T-helper 2 cell (primary cell): ENCODE measurements at regions not wholly inside any gene's neighbourhood (a gene's known extent, or its start where the extent isn't known, plus 50 kb on each side); places are given as distances from the start of the nearest gene placed in this dataset.

ENCODE experiments used
- DNase-seq, 5 experiments: peaks; one replicate each; pipeline versions ENCODE4 v3.0.0 to v3.0.0-alpha.2; 2012 to 2022

DNA sequence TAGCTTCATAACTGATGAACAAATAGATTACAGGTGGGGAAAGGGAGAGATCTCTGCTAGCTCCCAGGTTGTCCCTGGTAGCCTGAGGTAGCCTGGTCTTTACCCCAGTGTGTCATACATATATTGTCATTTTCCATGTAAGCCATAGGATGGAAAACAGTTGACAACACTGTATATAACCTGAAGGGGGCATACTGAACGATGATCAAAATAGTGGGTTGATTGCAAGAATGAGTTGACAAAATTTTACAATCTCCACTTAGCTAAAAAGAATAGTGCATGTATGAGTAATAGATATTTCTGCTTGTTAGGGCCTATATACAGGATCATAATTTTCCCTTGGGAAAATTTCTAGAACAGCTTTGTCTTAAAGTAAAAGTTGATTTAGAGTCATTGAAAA, 304.1 kb upstream of the HAND2 start:
- no peak for DNase-seq

DNA sequence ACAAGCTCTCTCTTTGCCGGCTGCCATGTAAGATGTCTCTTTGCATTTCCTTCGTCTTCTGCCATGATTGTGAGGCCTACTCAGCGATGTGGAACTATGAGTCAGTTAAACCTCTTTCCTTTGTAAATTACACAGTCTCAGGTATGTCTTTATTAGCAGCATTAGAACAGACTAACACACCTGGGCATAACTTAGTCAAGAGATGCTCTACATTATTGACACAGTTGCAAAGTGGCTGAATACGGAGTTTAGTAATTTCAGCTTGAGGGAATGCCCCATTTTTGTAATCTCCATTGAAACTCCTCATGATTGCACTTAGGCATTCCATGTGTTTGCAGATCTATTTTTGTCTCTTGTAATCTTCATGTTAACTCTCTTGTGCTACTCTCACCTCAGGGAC, 299.5 kb upstream of the HAND2 start:
- DNase-seq, result no peak

DNA sequence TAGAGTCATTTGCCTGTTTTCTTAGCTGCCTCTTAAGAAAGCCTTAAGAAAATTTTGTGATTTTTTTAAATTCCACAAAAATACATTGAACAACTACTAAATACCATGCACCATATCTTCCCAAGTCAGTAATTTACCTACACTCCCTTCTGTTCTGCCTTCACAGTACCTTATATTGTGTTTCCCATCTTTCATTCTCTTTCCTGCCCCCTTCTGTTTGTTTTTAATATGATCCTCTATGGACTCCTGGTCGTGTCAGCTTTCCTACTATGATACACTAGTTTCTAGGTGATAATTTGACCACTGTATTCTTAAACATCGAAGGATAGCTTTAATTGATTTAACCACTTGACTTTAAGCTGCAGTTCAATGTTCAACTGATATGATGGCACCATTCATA, 297.7 kb upstream of the HAND2 start:
- DNase-seq, result no peak

DNA sequence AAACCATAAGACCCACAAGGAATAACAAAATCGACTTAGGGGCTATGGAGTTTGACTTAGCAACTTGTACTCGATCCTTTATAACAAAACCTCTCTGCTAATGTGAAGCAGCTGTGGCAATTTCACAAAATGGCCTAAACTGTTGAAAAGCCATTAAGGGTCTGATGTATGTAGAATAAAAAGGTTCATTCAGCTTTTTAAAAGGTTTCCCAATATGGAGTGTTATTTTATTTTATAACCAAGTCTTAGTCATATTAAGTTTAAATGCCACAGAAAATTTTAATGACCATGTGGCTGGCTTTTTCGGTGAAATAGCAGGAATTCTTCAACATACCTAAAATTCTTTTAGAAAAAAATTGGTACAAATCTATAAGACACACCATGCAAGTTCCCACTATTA, 291.8 kb upstream of the HAND2 start:
- no peak for DNase-seq

DNA sequence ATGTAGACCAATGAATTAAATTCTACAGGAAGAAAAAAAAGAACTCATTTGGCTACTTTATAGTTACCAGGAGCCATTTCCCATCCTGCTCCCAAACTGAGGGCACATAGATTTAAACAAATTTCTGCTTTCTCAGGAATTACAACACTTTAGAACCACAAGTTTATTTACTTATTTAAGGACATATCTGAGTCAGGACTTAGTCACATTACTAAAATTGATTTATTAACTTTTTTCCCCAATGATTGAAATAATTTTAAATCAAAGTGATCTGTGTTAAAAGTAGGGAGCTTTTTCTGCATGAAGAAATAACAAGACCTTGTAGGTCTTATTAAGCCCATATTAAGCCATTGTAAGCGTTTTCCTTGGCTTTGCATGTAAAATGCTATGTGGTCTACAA, 291.0 kb upstream of the HAND2 start:
- DNase-seq, result no peak

DNA sequence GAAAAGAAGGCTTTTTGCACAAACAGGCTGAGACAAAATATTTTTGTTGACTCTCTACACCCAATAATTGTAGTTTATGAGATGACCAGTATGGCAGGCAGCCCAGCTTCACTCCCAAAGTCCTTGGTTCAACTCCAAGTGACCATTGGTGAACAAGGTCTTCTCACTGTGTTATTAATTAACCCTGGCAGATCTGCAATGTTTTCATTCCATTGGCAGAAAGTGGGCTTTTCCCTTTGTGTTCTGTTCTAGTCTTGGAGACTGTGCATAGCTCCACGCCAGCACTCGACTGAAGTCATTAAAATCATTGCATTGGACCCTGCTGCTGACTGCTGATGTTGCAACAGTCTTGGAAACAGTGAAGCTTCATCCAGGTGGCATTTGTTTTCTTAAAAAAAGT, 277.3 kb upstream of the HAND2 start:
- no peak for DNase-seq

DNA sequence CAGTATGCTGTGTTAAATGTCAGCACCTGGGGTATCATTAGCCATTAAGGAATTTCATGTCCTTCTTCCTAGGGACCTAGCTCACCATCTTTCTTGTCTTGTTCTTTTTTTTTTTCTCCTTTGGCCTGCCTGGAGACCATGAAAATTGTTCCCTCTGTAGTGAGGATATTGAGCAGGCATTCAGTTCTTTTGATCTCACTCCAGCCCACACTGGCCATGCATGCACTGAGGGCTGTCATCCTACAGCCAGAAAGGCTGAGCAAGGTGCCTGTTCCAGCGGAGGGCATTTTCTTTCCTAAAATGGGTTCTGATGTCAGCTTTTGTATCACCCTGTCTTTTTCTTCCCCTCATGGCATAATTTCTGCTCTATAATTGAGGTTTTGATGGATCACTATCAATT, 275.9 kb upstream of the HAND2 start:
- DNase-seq, result no peak

DNA sequence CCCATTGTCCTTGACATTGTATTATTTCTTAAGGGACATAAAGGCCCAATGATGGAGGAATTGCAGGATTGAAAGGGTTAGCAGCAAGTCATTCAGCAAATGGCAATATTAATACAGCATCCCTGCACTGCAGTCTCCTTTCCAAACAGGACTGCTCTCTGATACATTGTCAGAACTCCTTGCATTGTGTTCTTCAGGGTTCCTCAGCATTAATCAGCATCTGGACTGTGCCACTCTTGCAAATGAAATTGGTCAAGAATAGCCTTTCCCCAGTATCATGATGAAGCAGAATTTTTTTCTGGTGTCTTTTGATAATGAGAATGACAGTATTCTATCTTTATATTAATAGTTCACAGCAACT, 272.6 kb upstream of the HAND2 start:
- no peak for DNase-seq

DNA sequence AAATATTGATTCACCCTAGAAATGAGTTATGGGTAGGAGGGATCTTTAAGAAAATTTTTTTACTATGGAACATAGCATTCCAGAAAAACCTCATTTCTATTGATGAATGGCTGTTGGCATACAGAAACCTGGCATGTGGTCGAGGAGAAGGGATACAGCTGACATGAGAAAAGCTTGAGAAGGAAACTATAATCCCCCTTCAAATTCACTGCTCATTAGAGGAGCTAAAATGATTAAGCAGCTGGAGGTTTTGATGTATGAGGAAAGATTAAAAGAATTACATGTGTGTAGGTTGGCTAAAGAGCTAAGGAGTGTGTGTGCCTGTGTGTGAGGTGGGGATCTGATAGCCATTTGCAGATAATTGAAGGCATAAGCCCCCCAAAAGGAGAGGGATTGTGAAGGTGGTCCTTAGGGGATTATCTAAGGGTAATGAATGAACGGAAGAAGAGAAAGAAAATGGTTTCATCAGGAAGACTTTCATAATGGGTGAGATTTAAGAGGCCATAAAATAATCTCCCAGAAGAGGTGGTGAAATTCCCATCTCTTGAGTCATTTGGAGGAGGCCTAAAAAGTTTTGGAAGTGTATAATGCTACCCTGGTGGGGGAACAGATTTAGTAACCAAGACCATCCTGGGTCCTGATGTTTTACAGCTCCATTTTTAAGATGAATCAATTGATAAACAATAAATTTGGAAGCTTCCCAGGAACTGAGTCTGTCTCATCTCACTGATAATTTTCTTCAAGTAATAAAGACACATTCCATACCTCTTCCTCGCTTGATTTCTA, 272.0 kb upstream of the HAND2 start:
- no peak for DNase-seq

DNA sequence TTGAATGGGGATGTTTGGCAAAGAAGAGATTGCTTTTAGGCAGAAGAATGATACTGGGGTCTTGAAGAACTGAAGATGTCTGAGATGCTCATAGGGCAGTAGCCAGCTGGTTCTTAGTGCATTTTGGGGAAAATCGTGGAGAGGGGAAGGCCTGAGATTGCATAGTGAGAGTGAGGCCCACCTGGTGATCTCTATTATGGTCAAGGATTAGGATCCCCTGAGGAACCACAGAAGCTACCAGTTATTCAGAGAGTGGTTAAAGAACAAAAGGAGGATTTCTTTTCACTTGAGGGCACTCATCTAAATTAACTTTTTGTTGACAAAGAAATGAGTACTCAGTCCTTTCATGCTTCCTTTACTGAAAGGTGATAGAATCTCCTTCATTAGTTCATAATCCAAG, 271.3 kb upstream of the HAND2 start:
- DNase-seq, result no peak

DNA sequence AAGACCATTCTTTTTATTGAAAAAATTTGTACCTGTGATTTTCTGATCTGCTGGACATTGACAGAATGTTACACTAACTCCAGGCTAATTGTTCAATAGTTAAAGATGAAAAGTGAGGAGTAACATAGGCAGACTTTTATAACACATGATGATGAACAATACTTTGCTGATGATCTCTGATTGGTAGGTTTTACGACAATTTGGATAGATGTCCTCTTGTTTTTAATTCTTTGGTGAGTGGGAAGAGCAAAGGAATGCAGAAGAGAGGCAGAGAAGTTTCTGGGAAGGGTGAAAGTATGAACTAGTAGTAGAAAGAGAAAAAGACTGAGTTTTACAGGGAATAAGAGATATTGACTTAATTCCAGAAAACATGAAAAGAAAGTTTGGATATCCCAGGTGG, 267.3 kb upstream of the HAND2 start:
- DNase-seq, result no peak

DNA sequence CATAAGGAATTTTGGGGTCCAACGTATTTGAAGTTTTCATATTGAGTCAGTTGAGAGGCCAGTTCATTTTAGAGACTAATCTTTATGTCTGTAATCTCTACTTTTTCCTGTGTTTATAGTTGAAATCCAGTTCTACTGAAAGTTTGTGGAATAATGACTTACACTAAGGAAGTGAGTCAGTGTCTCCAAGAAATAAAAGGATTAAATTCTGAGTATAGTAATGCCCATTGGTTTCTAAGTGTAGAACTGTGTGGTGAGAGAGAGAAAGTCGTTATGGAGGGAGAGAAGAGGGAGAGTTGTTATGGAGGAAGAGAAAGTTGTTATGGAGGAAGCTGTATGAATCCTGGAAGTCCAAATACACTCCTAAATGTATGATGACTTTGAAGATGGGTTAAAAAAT, 264.6 kb upstream of the HAND2 start:
- DNase-seq, result no peak

DNA sequence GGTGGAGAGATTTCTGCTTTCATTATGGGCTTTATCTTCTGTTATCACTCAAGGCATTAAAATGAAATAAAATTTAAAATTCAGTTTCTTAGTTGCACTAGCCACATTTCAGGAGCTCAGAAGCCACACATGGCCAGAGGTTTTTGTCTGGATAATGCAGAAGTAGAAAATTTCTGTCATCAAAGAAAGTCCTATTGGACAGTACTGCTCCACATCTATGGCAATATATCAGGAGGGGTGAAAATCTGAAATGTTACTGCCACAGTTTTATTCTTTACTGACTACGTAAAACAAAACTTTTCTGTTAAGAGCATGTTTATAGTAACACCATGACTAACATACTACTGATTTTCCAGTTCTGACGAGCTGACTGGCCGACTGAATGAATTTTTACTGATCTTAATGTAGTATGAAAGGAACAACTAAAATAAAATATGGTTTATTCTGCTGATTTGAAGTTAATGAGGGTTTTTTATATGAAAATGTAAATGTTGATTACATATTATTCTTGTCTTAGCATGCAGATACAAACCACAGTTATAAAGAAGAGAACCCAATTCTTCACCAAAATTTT, 264.0 kb upstream of the HAND2 start:
- no peak for DNase-seq

DNA sequence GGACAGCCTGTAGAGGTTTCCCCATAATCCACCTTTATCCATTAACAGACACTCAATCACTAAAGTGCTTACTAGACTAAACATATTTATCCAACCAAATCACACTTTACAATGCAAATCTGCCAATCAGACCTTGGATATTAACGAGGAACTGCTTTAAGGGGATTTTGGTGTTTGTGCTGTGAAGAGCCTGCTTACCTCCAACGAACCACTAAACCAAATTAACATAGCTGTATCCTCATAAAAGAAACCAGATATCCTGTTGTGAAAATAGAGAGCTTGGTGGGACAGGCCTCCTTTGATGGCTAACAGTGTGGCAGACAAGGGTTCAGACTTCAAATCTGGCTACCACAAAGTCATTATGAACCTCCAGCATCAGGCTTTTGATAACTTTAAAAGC, 252.6 kb upstream of the HAND2 start:
- no peak for DNase-seq

DNA sequence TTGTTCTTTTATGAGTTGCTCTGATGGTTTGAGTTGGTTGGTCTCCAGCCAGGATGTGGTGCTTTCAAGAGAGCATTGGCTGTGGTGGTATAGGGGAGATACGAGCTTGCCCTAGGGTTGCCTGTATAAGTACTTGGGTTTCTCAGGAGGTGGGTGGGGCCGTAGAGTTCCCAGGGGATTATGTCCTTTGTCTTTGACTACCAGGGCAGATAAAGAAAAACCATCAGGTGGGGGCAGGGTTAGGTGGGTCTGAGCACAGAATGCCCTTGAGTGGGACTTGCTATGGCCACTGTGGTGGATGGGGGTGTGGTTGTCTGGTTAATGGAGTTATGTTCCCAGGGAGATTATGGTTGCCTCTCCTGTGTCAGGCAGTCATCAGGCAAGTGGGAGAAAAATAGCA, 247.9 kb upstream of the HAND2 start:
- DNase-seq, result no peak

DNA sequence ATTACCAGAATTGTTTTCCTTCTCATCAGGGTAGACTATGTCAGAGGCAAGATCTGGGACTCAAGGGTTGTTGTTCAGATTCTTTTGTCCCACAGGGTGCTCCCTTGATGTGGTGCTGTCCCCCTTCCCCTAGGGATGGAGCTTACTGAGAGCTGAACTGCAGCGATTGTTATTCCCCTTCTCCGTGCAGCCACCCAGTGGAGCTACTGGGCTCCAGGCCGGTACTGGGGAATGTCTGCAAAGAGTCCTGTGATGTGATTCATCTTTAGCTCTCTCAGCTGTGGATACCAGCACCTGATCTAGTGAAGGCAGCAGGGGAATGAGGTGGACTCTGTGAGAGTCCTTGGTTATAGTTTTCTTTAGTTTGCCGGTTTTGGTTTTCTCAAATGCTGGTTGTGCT, 247.4 kb upstream of the HAND2 start:
- no peak for DNase-seq

DNA sequence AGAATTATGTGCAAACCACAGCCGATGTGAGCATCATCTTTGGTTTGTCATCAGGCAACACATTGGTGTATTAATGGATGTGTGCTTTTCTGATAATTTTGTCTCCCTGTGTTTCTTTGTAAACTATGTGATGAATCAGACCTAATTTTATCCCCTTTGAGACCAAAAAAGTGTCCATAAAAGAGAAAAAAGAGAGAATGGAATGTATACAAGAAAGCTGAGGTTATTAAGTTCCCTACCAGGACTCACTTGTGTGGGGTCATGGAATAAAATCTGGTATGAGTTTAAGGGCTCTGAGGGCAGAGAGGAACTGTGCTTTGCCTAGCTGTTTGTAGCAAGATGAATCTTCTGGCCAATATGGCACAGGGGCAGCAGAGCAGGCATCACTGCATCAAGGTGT, 239.5 kb upstream of the HAND2 start:
- no peak for DNase-seq

DNA sequence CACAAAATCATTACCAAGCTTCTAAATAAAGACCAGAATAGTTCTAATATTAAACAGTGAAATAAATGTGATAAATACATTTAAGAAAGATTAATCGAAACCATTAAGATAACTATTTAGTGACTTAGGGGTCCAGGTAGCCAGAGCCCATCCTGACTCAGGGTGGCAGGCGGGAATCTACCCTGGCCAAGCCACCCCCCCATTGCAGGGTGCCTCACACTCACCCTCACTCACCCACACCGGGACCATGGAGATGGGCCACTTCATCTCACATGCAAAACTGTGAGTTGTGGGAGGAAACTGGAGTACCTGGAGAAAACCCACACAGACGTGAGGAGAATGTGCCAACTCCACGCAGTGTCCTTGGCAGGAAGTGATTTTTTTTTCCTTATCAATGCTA, 237.6 kb upstream of the HAND2 start:
- no peak for DNase-seq

DNA sequence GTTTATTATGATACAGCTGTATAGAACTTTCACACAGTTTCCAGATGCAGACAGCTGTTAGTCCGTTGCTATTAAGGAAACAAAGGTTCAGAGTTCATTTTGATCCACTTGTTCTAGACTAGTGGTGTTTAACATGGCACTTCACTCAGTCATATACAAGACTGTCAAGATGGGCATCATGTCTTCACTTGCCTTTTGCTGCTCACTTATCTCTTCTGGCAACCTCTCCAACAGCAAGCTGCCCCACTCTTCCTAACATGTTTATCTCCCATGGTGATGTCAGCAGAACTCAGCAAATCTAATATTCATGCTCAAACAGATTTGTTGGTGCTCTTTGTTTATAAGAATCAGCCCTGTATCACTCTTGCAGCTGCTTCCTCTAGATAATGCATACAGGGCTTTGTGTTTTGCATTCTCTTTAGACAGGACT, 236.2 kb upstream of the HAND2 start:
- DNase-seq, result no peak

DNA sequence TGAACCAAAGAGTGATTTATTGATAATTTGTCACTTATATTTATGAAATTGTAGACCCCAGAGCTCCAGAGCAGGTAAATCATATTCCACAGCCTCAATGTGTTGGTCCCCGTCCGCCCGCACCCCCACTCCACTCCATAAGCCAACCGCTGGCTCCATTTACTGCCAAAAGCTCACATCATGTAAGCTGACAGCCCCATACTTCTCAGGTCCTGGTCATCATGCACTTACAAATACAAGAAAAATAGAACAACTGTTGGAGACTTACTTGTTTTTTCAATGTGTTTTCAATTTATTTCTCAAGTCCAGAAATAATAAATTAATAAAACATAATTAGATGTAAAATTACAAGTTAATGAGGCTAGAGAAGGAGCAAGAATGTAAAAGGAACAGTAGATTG, 235.7 kb upstream of the HAND2 start:
- no peak for DNase-seq

DNA sequence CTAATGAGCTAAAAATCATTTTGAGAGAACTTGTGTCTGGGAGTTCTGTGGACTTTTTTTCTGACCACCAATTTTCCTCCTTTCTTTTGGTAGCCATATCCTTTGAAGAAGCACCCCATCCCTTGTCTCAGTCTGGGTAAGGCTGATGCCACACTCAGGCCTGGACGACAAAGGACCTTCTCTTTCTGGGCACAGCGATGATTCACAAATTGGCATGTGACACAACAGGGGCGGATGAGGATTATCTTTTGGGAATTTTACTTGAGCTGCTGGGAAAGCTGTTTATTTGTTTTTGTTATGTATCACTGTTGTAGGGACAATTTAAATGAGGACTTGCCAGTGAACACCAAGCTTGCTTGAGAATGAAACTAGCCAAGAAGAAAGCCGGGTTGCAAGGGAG, 233.4 kb upstream of the HAND2 start:
- no peak for DNase-seq

DNA sequence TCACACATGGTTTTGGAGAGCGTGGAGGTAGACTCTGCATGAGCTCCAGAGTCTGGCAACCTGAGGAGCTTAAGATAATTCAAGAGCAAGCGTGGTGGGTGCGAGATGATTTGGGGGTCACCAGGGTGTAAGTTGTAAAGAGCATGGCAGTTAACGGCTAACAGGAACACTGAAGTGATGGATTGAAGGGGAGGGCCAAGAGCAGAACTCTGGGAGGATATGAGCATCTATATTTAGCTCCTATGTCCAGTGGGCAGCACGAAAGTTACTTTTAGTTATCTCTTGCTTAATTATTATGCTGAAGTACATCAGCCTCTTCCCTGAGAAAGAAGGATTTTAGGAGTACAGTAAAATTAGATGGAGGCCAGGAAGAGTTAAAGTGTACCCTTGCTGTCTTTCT, 231.9 kb upstream of the HAND2 start:
- DNase-seq, result no peak

DNA sequence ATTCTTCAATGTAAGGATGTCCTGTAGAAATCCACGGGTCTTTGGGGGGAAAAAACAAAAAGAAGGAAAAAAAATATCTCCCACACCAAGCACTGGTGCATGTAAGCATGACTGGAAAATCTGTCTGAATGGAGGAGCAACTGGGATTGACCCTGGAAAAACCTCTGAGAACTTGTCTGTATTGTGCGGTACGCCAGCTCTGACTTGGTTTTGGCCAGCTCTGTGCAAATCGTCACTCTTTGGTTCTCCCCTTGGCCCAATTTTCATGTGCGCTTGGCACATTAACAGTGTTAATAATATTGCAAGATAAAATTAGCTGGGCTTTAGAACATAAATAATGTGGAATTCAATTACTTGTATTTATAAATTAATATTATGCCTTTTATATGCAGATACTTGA, 231.2 kb upstream of the HAND2 start:
- DNase-seq, result no peak

DNA sequence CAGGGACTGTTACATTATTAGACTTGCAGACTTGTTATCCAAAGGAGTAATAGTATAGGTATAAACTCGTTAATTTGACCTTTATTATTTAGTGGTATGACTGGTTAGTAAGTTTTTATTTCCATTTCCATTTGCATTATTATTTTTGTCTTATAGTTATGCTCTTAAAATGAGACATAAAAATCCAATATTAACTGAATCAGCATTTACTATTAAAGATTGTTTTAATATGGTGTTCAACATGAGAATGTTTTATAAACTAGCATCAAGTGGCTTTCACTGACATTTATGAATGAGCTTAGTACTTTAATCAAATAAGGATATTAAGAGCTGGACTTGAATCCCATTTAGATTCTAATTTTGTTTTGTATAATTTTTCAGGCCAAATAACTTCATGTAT, 228.1 kb upstream of the HAND2 start:
- DNase-seq, result no peak

DNA sequence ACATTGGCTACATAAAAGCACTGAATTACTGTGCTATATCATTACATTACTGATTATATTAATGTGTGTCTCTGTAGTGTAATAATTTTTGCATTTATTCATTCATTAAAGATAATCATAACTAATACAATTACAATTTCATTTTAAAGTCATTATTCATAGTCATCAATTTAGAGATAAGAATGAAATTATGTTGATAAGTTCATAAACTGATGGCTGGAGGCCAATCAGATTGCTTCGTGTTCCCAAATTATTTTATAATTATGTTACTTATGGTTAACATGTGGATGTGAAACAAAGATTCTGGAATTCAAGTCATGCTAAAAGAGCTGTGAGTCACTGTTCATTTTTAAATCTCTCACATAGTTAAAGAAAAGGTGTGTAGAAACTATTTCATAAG, 223.4 kb upstream of the HAND2 start:
- DNase-seq, result no peak
